HFFc6 (cell line): ENCODE measurements at regions not wholly inside any gene's neighbourhood (a gene's known extent, or its start where the extent isn't known, plus 50 kb on each side); places are given as distances from the start of the nearest gene placed in this dataset.

Source experiments
- DNase-seq: peaks from one replicate; pipeline ENCODE4 v3.0.0-alpha.2; 2018
- H3K27ac Mint-ChIP-seq: 2 replicates; pipeline ENCODE4 v1.8.0; 2020; ENCODE audit warnings: mild to moderate bottlenecking, mixed read lengths
- H3K27me3 Mint-ChIP-seq: 2 replicates; pipeline ENCODE4 v1.8.0; 2021; ENCODE audit warnings: mild to moderate bottlenecking, moderate library complexity, mixed read lengths; ENCODE audit not compliant: insufficient read depth
- H3K36me3 Mint-ChIP-seq: 2 replicates; pipeline ENCODE4 v1.8.0; 2021; ENCODE audit warnings: low read depth, mixed read lengths
- H3K4me1 Mint-ChIP-seq: 2 replicates; pipeline ENCODE4 v1.8.0; 2020; ENCODE audit warnings: low read depth, mixed read lengths
- H3K4me3 Mint-ChIP-seq: 2 replicates; pipeline ENCODE4 v1.8.0; 2020; ENCODE audit warnings: mild to moderate bottlenecking, moderate library complexity, mixed read lengths
- H3K9me3 Mint-ChIP-seq: 2 replicates; pipeline ENCODE4 v1.8.0; 2020; ENCODE audit warnings: mild to moderate bottlenecking, mixed read lengths
- TF ChIP-seq, protein P1 (sequence below): fragments of 200-600 bp; sonication (generic); IDR thresholded peaks from 2 replicates; pipeline ENCODE4 v1.5.0; 2021; ENCODE audit warnings: antibody characterized with exemption, mild to moderate bottlenecking

DNA sequence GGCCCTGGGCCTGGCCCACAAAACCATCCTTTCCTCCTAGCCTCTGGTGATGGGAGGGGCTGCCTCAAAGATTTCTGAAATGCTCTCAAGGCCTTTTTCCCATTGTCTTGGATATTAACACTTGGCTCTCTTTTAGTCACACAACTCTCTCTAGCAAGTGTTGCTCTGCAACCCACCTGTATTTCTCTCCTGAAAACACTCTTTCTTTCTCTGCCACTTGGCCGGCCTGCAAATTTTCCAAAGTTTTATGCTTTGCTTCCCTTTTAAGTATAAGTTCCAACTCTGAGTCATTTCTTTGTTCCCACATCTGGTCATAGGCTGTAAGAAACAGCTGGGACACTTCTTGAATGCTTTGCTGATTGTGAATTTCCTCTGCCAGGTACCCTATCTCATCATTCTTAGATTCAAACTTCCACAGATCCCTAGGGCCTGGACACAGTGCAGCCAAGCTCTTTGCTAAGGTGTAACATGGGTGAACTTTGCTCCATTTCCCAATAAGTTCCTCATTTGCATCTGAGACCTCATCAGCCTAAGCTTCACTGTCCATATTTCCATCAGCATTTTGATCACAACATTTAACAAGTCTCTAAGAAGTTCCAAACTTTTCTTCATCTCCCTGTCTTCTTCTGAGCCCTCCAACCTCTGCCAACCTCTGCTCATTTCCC is 93.8 kb downstream of the TRIM29 start:
- Mint-ChIP-seq H3K4me1 (no peaks in the 10 kb centered on the region), H3K27me3 (peaks cover 9% of the 10 kb centered on the region), H3K27ac (no peak overlapping the region), H3K4me3 (no peak overlapping the region), H3K36me3 (no peaks in the 10 kb centered on the region), H3K9me3 (peaks cover 20% of the 10 kb centered on the region)
- DNase-seq = no peak
- TF ChIP-seq, protein P1, sequence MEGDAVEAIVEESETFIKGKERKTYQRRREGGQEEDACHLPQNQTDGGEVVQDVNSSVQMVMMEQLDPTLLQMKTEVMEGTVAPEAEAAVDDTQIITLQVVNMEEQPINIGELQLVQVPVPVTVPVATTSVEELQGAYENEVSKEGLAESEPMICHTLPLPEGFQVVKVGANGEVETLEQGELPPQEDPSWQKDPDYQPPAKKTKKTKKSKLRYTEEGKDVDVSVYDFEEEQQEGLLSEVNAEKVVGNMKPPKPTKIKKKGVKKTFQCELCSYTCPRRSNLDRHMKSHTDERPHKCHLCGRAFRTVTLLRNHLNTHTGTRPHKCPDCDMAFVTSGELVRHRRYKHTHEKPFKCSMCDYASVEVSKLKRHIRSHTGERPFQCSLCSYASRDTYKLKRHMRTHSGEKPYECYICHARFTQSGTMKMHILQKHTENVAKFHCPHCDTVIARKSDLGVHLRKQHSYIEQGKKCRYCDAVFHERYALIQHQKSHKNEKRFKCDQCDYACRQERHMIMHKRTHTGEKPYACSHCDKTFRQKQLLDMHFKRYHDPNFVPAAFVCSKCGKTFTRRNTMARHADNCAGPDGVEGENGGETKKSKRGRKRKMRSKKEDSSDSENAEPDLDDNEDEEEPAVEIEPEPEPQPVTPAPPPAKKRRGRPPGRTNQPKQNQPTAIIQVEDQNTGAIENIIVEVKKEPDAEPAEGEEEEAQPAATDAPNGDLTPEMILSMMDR = no peak

DNA sequence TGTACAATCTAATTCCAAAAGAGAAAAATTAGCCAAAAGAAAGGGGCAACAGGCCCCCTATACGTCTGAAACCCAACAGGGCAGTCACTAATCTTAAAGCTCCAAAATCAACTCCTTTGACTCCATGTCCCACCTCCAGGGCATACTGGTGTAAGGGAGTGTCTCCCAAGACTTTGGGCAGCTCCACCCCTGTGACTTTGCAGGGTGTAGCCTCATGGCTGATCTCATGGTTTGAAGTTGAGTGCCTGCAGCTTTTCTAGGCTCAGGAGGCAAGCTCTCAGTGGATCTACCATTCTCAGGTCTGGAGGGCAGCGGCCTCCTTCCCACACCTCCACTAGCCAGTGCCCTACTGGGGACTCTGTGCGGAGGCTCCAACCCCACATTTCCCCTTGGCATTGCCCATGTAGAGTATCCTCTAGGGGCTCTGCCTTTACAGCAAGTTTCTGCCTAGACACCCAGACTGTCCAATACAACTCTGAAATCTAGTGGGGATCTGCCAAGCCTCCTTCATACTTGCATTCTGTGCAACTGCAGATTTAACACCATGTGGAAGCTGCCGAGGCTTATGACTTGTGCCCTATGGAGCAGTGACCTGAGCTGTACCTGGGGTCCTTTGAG is 94.5 kb downstream of the TRIM29 start:
- Mint-ChIP-seq H3K9me3 (peaks cover 20% of the 10 kb centered on the region), H3K4me1 (no peaks in the 10 kb centered on the region), H3K36me3 (no peaks in the 10 kb centered on the region), H3K4me3 (no peak overlapping the region), H3K27ac (no peak overlapping the region), H3K27me3 (peaks cover 9% of the 10 kb centered on the region)
- DNase-seq = no peak
- TF ChIP-seq, protein P1 = no peak

DNA sequence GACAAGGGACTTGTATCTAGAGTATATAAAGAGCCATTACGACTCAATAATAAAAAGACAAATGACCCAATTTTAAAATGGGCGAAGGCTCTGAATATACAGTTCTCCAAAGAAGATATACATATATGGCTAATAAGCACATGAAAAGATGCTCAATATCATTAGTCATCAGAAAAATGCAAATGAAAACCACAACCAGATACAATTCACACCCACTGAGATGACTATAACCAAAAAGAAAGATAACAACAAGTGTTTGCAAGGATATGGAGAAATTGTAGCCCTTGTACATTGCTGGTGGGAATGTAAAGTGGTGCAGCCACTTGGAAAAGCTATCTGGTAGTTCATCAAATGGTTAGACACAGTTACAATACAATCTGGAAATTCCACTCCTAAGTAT is 96.3 kb downstream of the TRIM29 start:
- Mint-ChIP-seq H3K4me1 (no peaks in the 10 kb centered on the region), H3K27me3 (peaks cover 9% of the 10 kb centered on the region), H3K9me3 (peaks cover 6% of the 10 kb centered on the region), H3K4me3 (no peak overlapping the region), H3K36me3 (no peaks in the 10 kb centered on the region), H3K27ac (no peak overlapping the region)
- TF ChIP-seq, protein P1 = no peak
- DNase-seq = no peak

DNA sequence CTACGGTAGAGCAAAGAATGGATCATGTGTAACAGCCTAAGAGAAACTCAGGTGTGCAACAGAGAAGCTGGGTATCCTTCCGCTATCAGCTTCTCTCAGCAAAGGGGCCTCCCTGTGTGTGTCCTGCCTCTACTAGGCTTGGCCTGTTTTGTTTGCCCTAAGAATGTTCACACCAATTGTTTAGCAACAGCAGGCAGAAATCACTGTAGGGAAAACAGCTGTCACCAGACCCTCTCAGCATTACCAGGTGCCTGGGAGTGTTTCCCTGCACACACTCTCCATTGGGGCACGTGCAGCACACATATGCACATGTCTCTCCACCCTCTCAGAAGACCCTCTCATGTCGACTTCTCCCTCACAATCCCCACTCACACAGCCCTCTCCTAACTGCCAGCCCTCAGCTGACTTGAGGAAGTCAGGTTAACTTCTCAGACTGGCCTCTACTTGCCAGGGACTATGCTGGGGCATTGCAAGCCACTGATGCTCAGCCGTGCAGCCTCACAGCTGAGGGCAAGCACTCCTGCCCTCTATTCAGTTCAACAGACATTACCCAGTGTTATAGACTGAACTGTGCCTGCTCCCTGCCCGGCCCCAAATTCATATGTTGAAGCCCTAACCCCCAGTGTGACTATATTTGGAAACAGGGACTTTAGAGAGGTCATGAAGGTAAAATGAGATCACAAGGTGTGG is 97.6 kb downstream of the TRIM29 start:
- Mint-ChIP-seq H3K27ac (no peak overlapping the region), H3K36me3 (no peaks in the 10 kb centered on the region), H3K4me3 (no peak overlapping the region), H3K4me1 (no peaks in the 10 kb centered on the region), H3K9me3 (peaks cover 4% of the 10 kb centered on the region; the same call in 1 of the 2 replicates), H3K27me3 (peaks cover 14% of the 10 kb centered on the region)
- TF ChIP-seq, protein P1 = no peak
- no peak for DNase-seq

DNA sequence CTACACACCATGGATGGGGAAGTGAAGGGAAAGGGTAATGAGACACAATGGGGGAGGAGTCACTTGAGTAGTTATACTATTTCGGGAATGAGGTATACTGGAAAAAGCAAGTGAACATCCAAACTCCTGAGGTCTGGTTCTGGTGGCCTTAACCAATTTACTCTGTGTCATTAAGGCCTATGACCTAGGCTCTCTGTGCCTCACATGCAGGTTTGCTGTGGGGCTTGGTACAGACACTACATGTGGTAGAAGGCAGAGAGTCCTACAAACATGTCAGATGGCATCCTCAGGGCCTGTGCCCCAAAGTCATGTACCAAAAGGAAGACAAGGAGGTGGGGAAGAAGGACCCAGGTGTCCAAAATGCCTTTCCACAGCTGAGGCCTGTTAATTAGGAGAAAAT is 98.9 kb downstream of the TRIM29 start:
- Mint-ChIP-seq H3K4me3 (no peak overlapping the region), H3K27ac (no peak overlapping the region), H3K27me3 (peaks cover 24% of the 10 kb centered on the region), H3K4me1 (no peaks in the 10 kb centered on the region), H3K9me3 (peaks cover 4% of the 10 kb centered on the region; the same call in 1 of the 2 replicates), H3K36me3 (no peaks in the 10 kb centered on the region)
- no peak for DNase-seq
- TF ChIP-seq, protein P1 = no peak
